Kidney glomerular epithelial cell (primary cell): ENCODE measurements at regions not wholly inside any gene's neighbourhood (a gene's known extent, or its start where the extent isn't known, plus 50 kb on each side); places are given as distances from the start of the nearest gene placed in this dataset.
"Not testable (repeated sequence)": the region's sequence is repeated elsewhere in the genome, so short reads cannot be mapped to it uniquely, and the experiment has no call there.

Experiments
- DNase-seq: peaks from one replicate; lab custom pipeline; 2025; lab: John Stamatoyannopoulos, UW

GRCh38 chr3:89923921-89924610 is 816.6 kb downstream of the EPHA3 start:
- DNase-seq = no peak

- DNase-seq = no peak
These were observed 818.6 kb downstream of the EPHA3 start for GRCh38 chr3:89925976-89926375.

GRCh38 chr3:89932882-89933281 is 825.5 kb downstream of the EPHA3 start:
- no peak for DNase-seq

GRCh38 chr3:89944461-89944860 is 837.0 kb downstream of the EPHA3 start:
- DNase-seq = not testable (repeated sequence)

- no peak for DNase-seq
These were observed 839.5 kb downstream of the EPHA3 start for GRCh38 chr3:89946884-89947283.

GRCh38 chr3:89947337-89947954 is 840.0 kb downstream of the EPHA3 start:
- no peak for DNase-seq

GRCh38 chr3:89948008-89948407 is 840.6 kb downstream of the EPHA3 start:
- DNase-seq = no peak

- DNase-seq = no peak
These were observed 843.4 kb downstream of the EPHA3 start for GRCh38 chr3:89950772-89951171.

- no peak for DNase-seq
These were observed 846.7 kb downstream of the EPHA3 start for GRCh38 chr3:89954137-89954536.

- no peak for DNase-seq
These were observed 847.7 kb downstream of the EPHA3 start for GRCh38 chr3:89955156-89955555.

GRCh38 chr3:89957451-89957850 is 850.0 kb downstream of the EPHA3 start:
- DNase-seq = no peak

GRCh38 chr3:89958163-89958562 is 850.7 kb downstream of the EPHA3 start:
- not testable (repeated sequence) for DNase-seq

- DNase-seq = no peak
These were observed 856.9 kb downstream of the EPHA3 start for GRCh38 chr3:89964347-89964746.

GRCh38 chr3:89966877-89967665 is 859.6 kb downstream of the EPHA3 start:
- no peak for DNase-seq

- no peak for DNase-seq
These were observed 863.9 kb downstream of the EPHA3 start for GRCh38 chr3:89971329-89971728.

- DNase-seq = no peak
These were observed 865.7 kb downstream of the EPHA3 start for GRCh38 chr3:89973156-89973555.

GRCh38 chr3:89974903-89975519 is 867.6 kb downstream of the EPHA3 start:
- DNase-seq = no peak

GRCh38 chr3:89983449-89983848 is 876.0 kb downstream of the EPHA3 start:
- DNase-seq = no peak

- no peak for DNase-seq
These were observed 897.9 kb downstream of the EPHA3 start for GRCh38 chr3:90005281-90005847.

GRCh38 chr3:90007778-90008499 is 900.5 kb downstream of the EPHA3 start:
- DNase-seq = no peak

GRCh38 chr3:90010341-90010740 is 902.9 kb downstream of the EPHA3 start:
- DNase-seq = no peak

GRCh38 chr3:90011131-90011530 is 903.7 kb downstream of the EPHA3 start:
- no peak for DNase-seq
